HCT116 (cell line): ENCODE measurements at regions not wholly inside any gene's neighbourhood (a gene's known extent, or its start where the extent isn't known, plus 50 kb on each side); places are given as distances from the start of the nearest gene placed in this dataset.

ENCODE experiments used
- CEBPB ChIP-seq: IDR thresholded peaks from 2 replicates; pipeline ENCODE4 v1.6.1; 2012; ENCODE audit warnings: low read depth
- CTCF ChIP-seq, 3 experiments: fragments of 200-600 bp in 1 of 3; sonication (generic) in 1 of 3; IDR thresholded peaks in 2 of 3; conservative IDR thresholded peaks in 1 of 3; 2 replicates each; pipeline ENCODE4 v1.5.1; 2012 to 2017; ENCODE audit warnings: low read depth in 2 of 3, low read length in 2 of 3, antibody characterized with exemption in 1 of 3, borderline replicate concordance in 1 of 3, control low read depth in 1 of 3, mild to moderate bottlenecking in 1 of 3, mixed read lengths in 1 of 3, mixed run types in 1 of 3, moderate library complexity in 1 of 3; ENCODE audit not compliant: insufficient read depth in 1 of 3
- EZH2 ChIP-seq: fragments of 200-600 bp; sonication (generic); IDR thresholded peaks from 2 replicates; pipeline ENCODE4 v1.6.1; 2017; ENCODE audit warnings: antibody characterized with exemption, mixed run types
- JUND ChIP-seq: IDR thresholded peaks from 2 replicates; pipeline ENCODE4 v1.6.1; 2012
- MAX ChIP-seq: IDR thresholded peaks from 2 replicates; pipeline ENCODE4 v1.6.1; 2012
- POLR2AphosphoS5 ChIP-seq: IDR thresholded peaks from 2 replicates; pipeline ENCODE4 v1.6.1; 2011; ENCODE audit warnings: mild to moderate bottlenecking, low read depth, low read length, moderate library complexity
- SIN3A ChIP-seq: IDR thresholded peaks from 2 replicates; pipeline ENCODE4 v1.6.1; 2012; ENCODE audit warnings: low read depth
- SP1 ChIP-seq: IDR thresholded peaks from 2 replicates; pipeline ENCODE4 v1.6.1; 2012; ENCODE audit warnings: low read depth
- ZFX ChIP-seq: fragments of 450-650 bp; IDR thresholded peaks from 2 replicates; pipeline ENCODE4 v1.6.1; 2017
- ZNF274 ChIP-seq: fragments of 200-500 bp; sonication (Bioruptor generic); IDR thresholded peaks from 2 replicates; pipeline ENCODE4 v1.6.1; 2014; ENCODE audit warnings: mild to moderate bottlenecking, low read depth, low read length, inconsistent platforms

GRCh38 chr21:14740692-14741091 lies 194.6 kb upstream of the SAMSN1 start:
- TF ChIP-seq JUND (no peak), CTCF (IDR thresholded peaks at IDR 0.05 in 2 of 3, conservative IDR thresholded peaks at IDR 0.05 in 1 of 3; ENCODE audit: borderline replicate concordance in 1 of 3, insufficient read depth in 1 of 3, low read depth in 2 of 3, low read length in 2 of 3) (no peak), ZNF274 (no peak), CEBPB (no peak), POLR2AphosphoS5 (no peak), ZFX (no peak), SP1 (no peak), SIN3A (no peak), MAX (no peak), EZH2 (no peak)
